ENCODE measurements at regions not wholly inside any gene's neighbourhood (a gene's known extent, or its start where the extent isn't known, plus 50 kb on each side); places are given as distances from the start of the nearest gene placed in this dataset.

- TF ChIP-seq REST (IDR thresholded peaks at IDR 0.05; ENCODE audit: insufficient replicate concordance, low read depth) (no peak), POLR2AphosphoS5 (IDR thresholded peaks at IDR 0.05; ENCODE audit: low read depth) (no peak), CTCF (IDR thresholded peaks at IDR 0.05; ENCODE audit: insufficient read depth, low read length) (no peak), GABPA (IDR thresholded peaks at IDR 0.05; ENCODE audit: low read depth) (no peak), SPI1 (IDR thresholded peaks at IDR 0.05; ENCODE audit: borderline replicate concordance, low read depth) (no peak)
These were observed 785.6 kb downstream of the TBC1D22A start for GRCh38 chr22:47547881-47548650.

Data from HL-60 (cell line).